Esophagus squamous epithelium (tissue), 4 donors: ENCODE measurements at regions not wholly inside any gene's neighbourhood (a gene's known extent, or its start where the extent isn't known, plus 50 kb on each side); places are given as distances from the start of the nearest gene placed in this dataset.

Experiments used
- CTCF ChIP-seq, 6 experiments: fragments of 450-650 bp in 4 of 6; fragments of 200-600 bp in 2 of 6; sonication (generic) in 2 of 6; IDR thresholded peaks; one replicate each; pipeline ENCODE4 v1.5.1; 2016 to 2019; ENCODE audit warnings: antibody characterized with exemption in 6 of 6, mild to moderate bottlenecking in 4 of 6, moderate library complexity in 4 of 6
- POLR2A ChIP-seq, 4 donors: fragments of 450-650 bp; IDR thresholded peaks; one replicate each; pipeline ENCODE4 v1.6.1; 2017; ENCODE audit warnings: antibody characterized with exemption in 4 of 4, mild to moderate bottlenecking in 4 of 4, moderate library complexity in 3 of 4

GRCh38 chr21:39099859-39100258 lies 83.4 kb downstream of the PSMG1 start:
- TF ChIP-seq CTCF (IDR thresholded peaks at IDR 0.05): no peak
- TF ChIP-seq POLR2A (IDR thresholded peaks at IDR 0.05): no peak
